Ovary (tissue), 3 donors: ENCODE measurements at regions not wholly inside any gene's neighbourhood (a gene's known extent, or its start where the extent isn't known, plus 50 kb on each side); places are given as distances from the start of the nearest gene placed in this dataset.

Experiments
- EP300 ChIP-seq: sonication (generic); formaldehyde crosslinking; IDR thresholded peaks from one replicate; pipeline ENCODE4 v1.6.1; 2017; ENCODE audit warnings: antibody characterized with exemption
- POLR2A ChIP-seq: fragments of 450-650 bp; IDR thresholded peaks from one replicate; pipeline ENCODE4 v1.6.1; 2017; ENCODE audit warnings: antibody characterized with exemption, mild to moderate bottlenecking, moderate library complexity
- TF ChIP-seq, protein P1 (sequence below), 3 donors: fragments of 450-650 bp in 2 of 3; fragments of 200-600 bp in 1 of 3; IDR thresholded peaks; one replicate each; pipeline versions ENCODE4 v1.5.1 to v1.8.0; 2016 to 2022; ENCODE audit warnings: antibody characterized with exemption in 3 of 3, mild to moderate bottlenecking in 1 of 3
- donor health status: DM: no; HTN: no; CAD: no.

DNA sequence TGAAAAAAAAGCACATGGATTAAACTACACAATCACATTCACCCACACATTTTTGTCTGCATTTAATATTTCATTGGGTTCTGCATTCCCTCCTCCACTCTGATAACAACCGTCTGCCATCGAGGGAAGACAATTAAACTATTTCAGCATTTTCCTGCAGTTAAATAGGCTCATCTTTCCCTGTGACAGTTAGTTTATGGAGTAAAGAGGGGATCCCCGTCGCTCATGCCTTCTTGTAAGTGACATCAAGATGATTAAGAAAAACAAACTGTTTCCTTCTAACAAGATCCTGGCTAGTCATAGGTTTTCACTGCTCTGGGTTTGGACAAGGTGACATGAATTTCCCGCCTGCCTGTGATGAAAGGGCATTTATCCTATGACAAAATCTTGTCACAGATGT lies 98.0 kb upstream of the DYNLRB2 start:
- TF ChIP-seq POLR2A: no peak
- TF ChIP-seq, protein P1, sequence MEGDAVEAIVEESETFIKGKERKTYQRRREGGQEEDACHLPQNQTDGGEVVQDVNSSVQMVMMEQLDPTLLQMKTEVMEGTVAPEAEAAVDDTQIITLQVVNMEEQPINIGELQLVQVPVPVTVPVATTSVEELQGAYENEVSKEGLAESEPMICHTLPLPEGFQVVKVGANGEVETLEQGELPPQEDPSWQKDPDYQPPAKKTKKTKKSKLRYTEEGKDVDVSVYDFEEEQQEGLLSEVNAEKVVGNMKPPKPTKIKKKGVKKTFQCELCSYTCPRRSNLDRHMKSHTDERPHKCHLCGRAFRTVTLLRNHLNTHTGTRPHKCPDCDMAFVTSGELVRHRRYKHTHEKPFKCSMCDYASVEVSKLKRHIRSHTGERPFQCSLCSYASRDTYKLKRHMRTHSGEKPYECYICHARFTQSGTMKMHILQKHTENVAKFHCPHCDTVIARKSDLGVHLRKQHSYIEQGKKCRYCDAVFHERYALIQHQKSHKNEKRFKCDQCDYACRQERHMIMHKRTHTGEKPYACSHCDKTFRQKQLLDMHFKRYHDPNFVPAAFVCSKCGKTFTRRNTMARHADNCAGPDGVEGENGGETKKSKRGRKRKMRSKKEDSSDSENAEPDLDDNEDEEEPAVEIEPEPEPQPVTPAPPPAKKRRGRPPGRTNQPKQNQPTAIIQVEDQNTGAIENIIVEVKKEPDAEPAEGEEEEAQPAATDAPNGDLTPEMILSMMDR (IDR thresholded peaks at IDR 0.05): no peak
- no peak for TF ChIP-seq EP300
